AG09309 (cell line): ENCODE measurements at regions not wholly inside any gene's neighbourhood (a gene's known extent, or its start where the extent isn't known, plus 50 kb on each side); places are given as distances from the start of the nearest gene placed in this dataset.
A peak's percentile ranks its signal among the peaks of the same experiment; 100 is the strongest.
"Not testable (repeated sequence)": the region's sequence is repeated elsewhere in the genome, so short reads cannot be mapped to it uniquely, and the experiment has no call there.

Experiments
- DNase-seq: peaks from one replicate; pipeline ENCODE4 v3.0.0-alpha.2; 2010; ENCODE audit warnings: low read depth
- H3K4me3 ChIP-seq: 2 replicates; pipeline ENCODE4 v1.5.1; 2011; ENCODE audit warnings: mild to moderate bottlenecking, low read depth, low read length, moderate library complexity; ENCODE audit not compliant: control insufficient read depth
- TF ChIP-seq, protein P1 (sequence below): IDR thresholded peaks from 2 replicates; pipeline ENCODE4 v1.5.1; 2011; ENCODE audit warnings: mild to moderate bottlenecking, low read depth, low read length, inconsistent platforms; ENCODE audit not compliant: insufficient read depth, control insufficient read depth; ENCODE audit errors: missing control alignments

DNA sequence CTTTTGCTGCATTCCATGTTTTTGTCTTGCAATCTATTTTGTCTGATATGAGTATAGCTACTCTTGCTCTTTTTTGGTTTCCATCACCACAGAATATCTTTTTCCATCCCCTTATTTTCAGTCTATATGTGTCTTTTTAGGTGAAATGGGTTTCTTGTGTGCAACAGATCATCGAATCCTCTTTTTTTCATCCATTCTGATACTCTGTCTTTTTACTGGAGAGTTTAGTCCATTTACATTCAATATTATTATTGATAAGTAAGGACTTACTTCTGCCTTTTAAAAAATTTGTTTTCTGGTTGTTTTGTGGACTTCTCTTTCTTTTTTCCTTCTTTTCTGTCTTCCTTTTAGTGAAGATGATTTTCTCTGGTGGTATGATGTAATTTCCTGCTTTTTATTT, 64.6 kb upstream of the CD55 start:
- TF ChIP-seq, protein P1, sequence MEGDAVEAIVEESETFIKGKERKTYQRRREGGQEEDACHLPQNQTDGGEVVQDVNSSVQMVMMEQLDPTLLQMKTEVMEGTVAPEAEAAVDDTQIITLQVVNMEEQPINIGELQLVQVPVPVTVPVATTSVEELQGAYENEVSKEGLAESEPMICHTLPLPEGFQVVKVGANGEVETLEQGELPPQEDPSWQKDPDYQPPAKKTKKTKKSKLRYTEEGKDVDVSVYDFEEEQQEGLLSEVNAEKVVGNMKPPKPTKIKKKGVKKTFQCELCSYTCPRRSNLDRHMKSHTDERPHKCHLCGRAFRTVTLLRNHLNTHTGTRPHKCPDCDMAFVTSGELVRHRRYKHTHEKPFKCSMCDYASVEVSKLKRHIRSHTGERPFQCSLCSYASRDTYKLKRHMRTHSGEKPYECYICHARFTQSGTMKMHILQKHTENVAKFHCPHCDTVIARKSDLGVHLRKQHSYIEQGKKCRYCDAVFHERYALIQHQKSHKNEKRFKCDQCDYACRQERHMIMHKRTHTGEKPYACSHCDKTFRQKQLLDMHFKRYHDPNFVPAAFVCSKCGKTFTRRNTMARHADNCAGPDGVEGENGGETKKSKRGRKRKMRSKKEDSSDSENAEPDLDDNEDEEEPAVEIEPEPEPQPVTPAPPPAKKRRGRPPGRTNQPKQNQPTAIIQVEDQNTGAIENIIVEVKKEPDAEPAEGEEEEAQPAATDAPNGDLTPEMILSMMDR: no peak
- no peak for DNase-seq
- H3K4me3 ChIP-seq: no peak overlapping the region

DNA sequence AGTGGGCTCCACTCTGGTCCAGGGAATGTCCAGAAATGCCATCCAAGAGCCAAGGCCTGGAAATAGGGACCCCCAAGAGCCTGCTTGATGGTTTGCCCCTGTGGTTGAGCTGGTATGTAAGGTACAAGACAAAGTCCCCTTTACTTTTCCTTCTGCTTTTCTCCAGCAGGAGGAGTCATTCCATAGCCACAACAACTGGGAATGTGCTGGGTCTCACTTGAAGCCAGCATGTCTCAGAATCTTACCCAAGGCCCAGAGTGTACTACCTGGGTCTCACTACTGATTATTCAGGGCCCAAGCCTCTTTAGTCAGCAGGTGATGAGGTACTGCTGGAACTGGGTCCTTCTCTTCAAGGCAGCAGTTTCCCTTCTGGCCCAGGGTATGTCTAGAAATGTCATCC, 62.1 kb upstream of the CD55 start:
- peak; percentile 5 for DNase-seq
- no peak overlapping the region for H3K4me3 ChIP-seq

DNA sequence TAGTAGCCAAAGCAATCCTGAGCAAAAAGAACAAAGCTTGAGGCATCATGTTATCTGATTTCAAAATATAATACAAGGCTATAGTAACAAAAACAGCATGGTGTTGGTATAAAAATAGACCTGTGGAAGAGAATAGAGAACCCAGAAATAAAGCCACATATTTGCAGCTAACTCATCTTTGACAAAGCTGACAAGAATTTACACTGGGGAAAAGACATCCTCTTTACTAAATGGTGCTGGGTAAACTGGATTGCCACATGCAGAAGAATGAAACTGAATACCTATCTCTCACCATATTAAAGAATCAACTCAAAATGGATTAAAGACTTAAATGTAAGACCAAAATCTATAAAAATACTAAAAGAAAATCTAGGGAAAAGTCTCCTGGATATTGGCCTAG, 59.5 kb upstream of the CD55 start:
- H3K4me3 ChIP-seq: no peak overlapping the region
- DNase-seq: no peak
- TF ChIP-seq, protein P1: no peak

More for the DNA sequence above, 62.1 kb upstream of the CD55 start:
- TF ChIP-seq, protein P1: peak; percentile 66

DNA sequence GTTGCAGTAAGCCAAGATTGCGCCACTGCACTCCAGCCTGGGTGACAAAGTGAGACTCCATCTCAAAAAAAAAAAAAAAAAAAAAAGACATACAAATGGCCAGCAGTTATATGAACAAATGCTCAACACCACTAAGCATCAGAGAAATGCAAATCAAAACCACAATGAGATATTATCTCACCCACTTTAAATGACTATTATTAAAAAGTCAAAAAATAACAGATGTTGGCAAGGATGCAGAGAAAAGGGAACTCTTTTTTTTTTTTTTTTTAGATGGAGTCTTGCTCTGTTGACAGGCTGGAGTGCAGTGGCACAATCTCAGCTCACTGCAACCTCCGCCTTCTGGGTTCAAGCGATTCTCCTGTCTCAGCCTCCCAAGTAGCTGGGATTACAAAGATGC, 58.6 kb upstream of the CD55 start:
- H3K4me3 ChIP-seq, DNase-seq: not testable (repeated sequence)

GRCh38 chr1:207264663-207265252, 56.7 kb upstream of the CD55 start:
- no peak overlapping the region for H3K4me3 ChIP-seq
- TF ChIP-seq, protein P1: no peak
- DNase-seq: no peak

- TF ChIP-seq, protein P1: no peak
- no peak overlapping the region for H3K4me3 ChIP-seq
Measured at GRCh38 chr1:207268337-207268736, 53.1 kb upstream of the CD55 start.

DNA sequence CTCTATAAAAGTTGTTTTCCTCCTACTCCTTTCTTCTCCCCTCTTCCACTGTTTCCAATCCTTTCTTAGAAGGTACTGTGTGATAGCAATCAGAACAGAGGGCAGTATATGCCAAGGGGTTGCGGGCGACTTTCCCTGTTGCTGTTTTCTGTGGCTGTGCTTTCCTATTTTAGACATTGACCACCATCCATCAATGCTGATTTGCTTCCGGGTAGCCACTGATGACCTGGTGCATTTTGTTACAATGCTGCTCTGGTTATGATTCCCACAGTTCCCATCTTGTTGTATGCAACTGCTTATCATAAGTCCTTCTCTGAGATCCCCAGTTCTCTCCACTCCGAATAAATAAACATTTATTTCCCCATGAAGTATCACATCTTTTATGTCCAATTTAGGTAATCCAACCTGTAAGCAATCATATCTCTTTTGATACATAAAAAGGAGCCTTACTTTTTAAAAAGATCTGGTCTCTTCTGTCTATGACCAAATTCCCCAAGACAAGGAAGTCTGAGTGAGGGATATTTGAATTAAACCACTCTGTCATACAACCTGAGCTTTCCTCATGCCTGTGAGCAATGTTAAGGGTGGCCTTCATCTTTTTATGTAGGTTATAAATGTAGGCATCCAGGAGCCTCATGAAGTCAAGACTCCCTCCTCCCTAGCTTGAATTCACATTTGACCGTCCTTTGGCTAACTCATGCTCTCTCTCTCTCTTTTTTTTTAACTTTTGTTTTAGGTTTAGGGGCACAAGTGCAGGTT, 52.5 kb upstream of the CD55 start:
- no peak for DNase-seq
- no peak overlapping the region for H3K4me3 ChIP-seq
- TF ChIP-seq, protein P1: no peak

More at GRCh38 chr1:207268337-207268736, 53.1 kb upstream of the CD55 start:
- DNase-seq: no peak
